ENCODE measurements at regions not wholly inside any gene's neighbourhood (a gene's known extent, or its start where the extent isn't known, plus 50 kb on each side); places are given as distances from the start of the nearest gene placed in this dataset.
A peak's percentile ranks its signal among the peaks of the same experiment; 100 is the strongest.

- FAIRE-seq: no peak
- no peak for DNase-seq (ENCODE audit: insufficient read length, low spot score)
- TF ChIP-seq POU2F2 (IDR thresholded peaks at IDR 0.05; ENCODE audit: low read depth, low read length) (no peak), SPI1 (IDR thresholded peaks at IDR 0.05; ENCODE audit: low read depth, low read length) (no peak), POLR2AphosphoS5 (IDR thresholded peaks at IDR 0.05; ENCODE audit: low read depth, low read length) (no peak)
Observed at GRCh38 chr2:41853427-41854191, 194.2 kb upstream of the PKDCC start.

- TF ChIP-seq SPI1 (IDR thresholded peaks at IDR 0.05; ENCODE audit: low read depth, low read length) (no peak), POLR2AphosphoS5 (IDR thresholded peaks at IDR 0.05; ENCODE audit: low read depth, low read length) (no peak), PAX5 (IDR thresholded peaks at IDR 0.05; ENCODE audit: insufficient read depth, low read length, severe bottlenecking) (no peak), POLR2A (IDR thresholded peaks at IDR 0.05; ENCODE audit: low read depth, low read length) (no peak), TAF1 (IDR thresholded peaks at IDR 0.05; ENCODE audit: low read depth, low read length) (no peak), POU2F2 (IDR thresholded peaks at IDR 0.05; ENCODE audit: low read depth, low read length) (no peak)
- FAIRE-seq: no peak
- DNase-seq (ENCODE audit: insufficient read length, low spot score): no peak
Observed at GRCh38 chr2:41854227-41854626, 193.6 kb upstream of the PKDCC start.

- TF ChIP-seq PAX5 (IDR thresholded peaks at IDR 0.05; ENCODE audit: insufficient read depth, low read length, severe bottlenecking) (no peak), POLR2A (IDR thresholded peaks at IDR 0.05; ENCODE audit: low read depth, low read length) (no peak), TAF1 (IDR thresholded peaks at IDR 0.05; ENCODE audit: low read depth, low read length) (no peak), POU2F2 (IDR thresholded peaks at IDR 0.05; ENCODE audit: low read depth, low read length) (no peak), SPI1 (IDR thresholded peaks at IDR 0.05; ENCODE audit: low read depth, low read length) (no peak), POLR2AphosphoS5 (IDR thresholded peaks at IDR 0.05; ENCODE audit: low read depth, low read length) (no peak)
- FAIRE-seq (no peak), DNase-seq (ENCODE audit: insufficient read length, low spot score) (no peak)
Observed at GRCh38 chr2:41856946-41857345, 190.9 kb upstream of the PKDCC start.

GRCh38 chr2:41859615-41860514 lies 188.0 kb upstream of the PKDCC start:
- FAIRE-seq: no peak
- TF ChIP-seq POLR2A (IDR thresholded peaks at IDR 0.05; ENCODE audit: low read depth, low read length) (no peak), TAF1 (IDR thresholded peaks at IDR 0.05; ENCODE audit: low read depth, low read length) (no peak), PAX5 (IDR thresholded peaks at IDR 0.05; ENCODE audit: insufficient read depth, low read length, severe bottlenecking) (no peak), POLR2AphosphoS5 (IDR thresholded peaks at IDR 0.05; ENCODE audit: low read depth, low read length) (no peak), POU2F2 (IDR thresholded peaks at IDR 0.05; ENCODE audit: low read depth, low read length) (no peak), SPI1 (IDR thresholded peaks at IDR 0.05; ENCODE audit: low read depth, low read length) (no peak)
- no peak for DNase-seq (ENCODE audit: insufficient read length, low spot score)

GRCh38 chr2:41863062-41863461 lies 184.8 kb upstream of the PKDCC start:
- DNase-seq (ENCODE audit: insufficient read length, low spot score) (no peak), FAIRE-seq (no peak)
- TF ChIP-seq POLR2A (IDR thresholded peaks at IDR 0.05; ENCODE audit: low read depth, low read length) (no peak), POU2F2 (IDR thresholded peaks at IDR 0.05; ENCODE audit: low read depth, low read length) (no peak)

GRCh38 chr2:41865263-41865662 lies 182.6 kb upstream of the PKDCC start:
- TF ChIP-seq PAX5 (IDR thresholded peaks at IDR 0.05; ENCODE audit: insufficient read depth, low read length, severe bottlenecking): no peak
- no peak for TF ChIP-seq POLR2A (IDR thresholded peaks at IDR 0.05; ENCODE audit: low read depth, low read length)
- no peak for TF ChIP-seq SPI1 (IDR thresholded peaks at IDR 0.05; ENCODE audit: low read depth, low read length)
- TF ChIP-seq TAF1 (IDR thresholded peaks at IDR 0.05; ENCODE audit: low read depth, low read length): no peak
- TF ChIP-seq POLR2AphosphoS5 (IDR thresholded peaks at IDR 0.05; ENCODE audit: low read depth, low read length): no peak
- no peak for TF ChIP-seq POU2F2 (IDR thresholded peaks at IDR 0.05; ENCODE audit: low read depth, low read length)
- DNase-seq (ENCODE audit: insufficient read length, low spot score) (no peak), FAIRE-seq (no peak)

- DNase-seq (ENCODE audit: insufficient read length, low spot score): no peak
- no peak for TF ChIP-seq TAF1 (IDR thresholded peaks at IDR 0.05; ENCODE audit: low read depth, low read length)
- TF ChIP-seq SPI1 (IDR thresholded peaks at IDR 0.05; ENCODE audit: low read depth, low read length): no peak
- no peak for TF ChIP-seq POLR2AphosphoS5 (IDR thresholded peaks at IDR 0.05; ENCODE audit: low read depth, low read length)
- no peak for TF ChIP-seq POLR2A (IDR thresholded peaks at IDR 0.05; ENCODE audit: low read depth, low read length)
- no peak for TF ChIP-seq PAX5 (IDR thresholded peaks at IDR 0.05; ENCODE audit: insufficient read depth, low read length, severe bottlenecking)
- TF ChIP-seq POU2F2 (IDR thresholded peaks at IDR 0.05; ENCODE audit: low read depth, low read length): no peak
- FAIRE-seq: no peak
Observed at GRCh38 chr2:41867553-41867952, 180.3 kb upstream of the PKDCC start.

GRCh38 chr2:41869542-41870264 lies 178.1 kb upstream of the PKDCC start:
- TF ChIP-seq SPI1 (IDR thresholded peaks at IDR 0.05; ENCODE audit: low read depth, low read length) (no peak), POLR2AphosphoS5 (IDR thresholded peaks at IDR 0.05; ENCODE audit: low read depth, low read length) (no peak), TAF1 (IDR thresholded peaks at IDR 0.05; ENCODE audit: low read depth, low read length) (no peak), PAX5 (IDR thresholded peaks at IDR 0.05; ENCODE audit: insufficient read depth, low read length, severe bottlenecking) (no peak), POU2F2 (IDR thresholded peaks at IDR 0.05; ENCODE audit: low read depth, low read length) (no peak), POLR2A (IDR thresholded peaks at IDR 0.05; ENCODE audit: low read depth, low read length) (no peak)
- FAIRE-seq: peak; percentile 72
- peak; percentile 40 for DNase-seq (ENCODE audit: insufficient read length, low spot score)

GRCh38 chr2:41870265-41870585 lies 177.6 kb upstream of the PKDCC start:
- no peak for TF ChIP-seq POLR2AphosphoS5 (IDR thresholded peaks at IDR 0.05; ENCODE audit: low read depth, low read length)
- TF ChIP-seq POU2F2 (IDR thresholded peaks at IDR 0.05; ENCODE audit: low read depth, low read length): no peak
- TF ChIP-seq PAX5 (IDR thresholded peaks at IDR 0.05; ENCODE audit: insufficient read depth, low read length, severe bottlenecking): no peak
- TF ChIP-seq SPI1 (IDR thresholded peaks at IDR 0.05; ENCODE audit: low read depth, low read length): no peak
- no peak for TF ChIP-seq POLR2A (IDR thresholded peaks at IDR 0.05; ENCODE audit: low read depth, low read length)
- TF ChIP-seq TAF1 (IDR thresholded peaks at IDR 0.05; ENCODE audit: low read depth, low read length): no peak
- DNase-seq (ENCODE audit: insufficient read length, low spot score) (no peak), FAIRE-seq (no peak)
